ENCODE measurements at regions not wholly inside any gene's neighbourhood (a gene's known extent, or its start where the extent isn't known, plus 50 kb on each side); places are given as distances from the start of the nearest gene placed in this dataset.

DNA sequence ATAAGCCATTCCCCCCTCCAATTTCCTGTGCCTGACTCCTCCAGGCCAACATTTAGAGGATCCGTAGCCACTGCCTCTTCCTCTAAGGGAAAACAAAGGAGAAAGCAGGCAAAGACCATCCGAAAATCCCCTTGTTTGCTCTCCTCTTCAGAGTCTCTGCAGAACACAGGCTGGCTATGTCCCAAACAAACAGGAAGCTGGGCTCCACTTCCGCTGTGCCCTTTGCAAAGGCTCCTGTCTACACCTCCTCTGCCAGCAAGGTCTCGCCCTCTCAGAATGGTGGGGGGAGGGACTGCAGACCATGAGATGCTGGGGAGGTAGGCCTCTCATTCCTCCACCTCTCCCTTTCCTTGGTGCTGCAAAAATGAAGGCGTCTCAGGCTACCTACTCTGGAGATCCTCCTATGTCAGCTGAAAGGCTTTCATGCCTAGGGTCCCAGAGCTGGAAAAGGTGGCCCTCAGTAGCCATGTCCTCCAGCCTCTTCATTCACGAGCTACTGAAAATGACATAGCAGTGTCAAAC is 596.2 kb downstream of the BUD13 start:
- ChIA-PET CTCF (no interaction called here), POLR2A (ENCODE audit: low non-redundant PET) (no interaction called here)
- TF ChIP-seq CTCF (conservative IDR thresholded peaks at IDR 0.05; ENCODE audit: low read depth), result no peak
- H3K27ac ChIP-seq, result no peak overlapping the region
- DNase-seq (ENCODE audit: low spot score), result no peak

GRCh38 chr11:116175707-116176106 is 597.1 kb downstream of the BUD13 start:
- H3K27ac ChIP-seq, result no peak overlapping the region
- no peak for TF ChIP-seq CTCF (conservative IDR thresholded peaks at IDR 0.05; ENCODE audit: low read depth)
- ChIA-PET POLR2A (ENCODE audit: low non-redundant PET) (no interaction called here), CTCF (no interaction called here)
- no peak for DNase-seq (ENCODE audit: low spot score)

DNA sequence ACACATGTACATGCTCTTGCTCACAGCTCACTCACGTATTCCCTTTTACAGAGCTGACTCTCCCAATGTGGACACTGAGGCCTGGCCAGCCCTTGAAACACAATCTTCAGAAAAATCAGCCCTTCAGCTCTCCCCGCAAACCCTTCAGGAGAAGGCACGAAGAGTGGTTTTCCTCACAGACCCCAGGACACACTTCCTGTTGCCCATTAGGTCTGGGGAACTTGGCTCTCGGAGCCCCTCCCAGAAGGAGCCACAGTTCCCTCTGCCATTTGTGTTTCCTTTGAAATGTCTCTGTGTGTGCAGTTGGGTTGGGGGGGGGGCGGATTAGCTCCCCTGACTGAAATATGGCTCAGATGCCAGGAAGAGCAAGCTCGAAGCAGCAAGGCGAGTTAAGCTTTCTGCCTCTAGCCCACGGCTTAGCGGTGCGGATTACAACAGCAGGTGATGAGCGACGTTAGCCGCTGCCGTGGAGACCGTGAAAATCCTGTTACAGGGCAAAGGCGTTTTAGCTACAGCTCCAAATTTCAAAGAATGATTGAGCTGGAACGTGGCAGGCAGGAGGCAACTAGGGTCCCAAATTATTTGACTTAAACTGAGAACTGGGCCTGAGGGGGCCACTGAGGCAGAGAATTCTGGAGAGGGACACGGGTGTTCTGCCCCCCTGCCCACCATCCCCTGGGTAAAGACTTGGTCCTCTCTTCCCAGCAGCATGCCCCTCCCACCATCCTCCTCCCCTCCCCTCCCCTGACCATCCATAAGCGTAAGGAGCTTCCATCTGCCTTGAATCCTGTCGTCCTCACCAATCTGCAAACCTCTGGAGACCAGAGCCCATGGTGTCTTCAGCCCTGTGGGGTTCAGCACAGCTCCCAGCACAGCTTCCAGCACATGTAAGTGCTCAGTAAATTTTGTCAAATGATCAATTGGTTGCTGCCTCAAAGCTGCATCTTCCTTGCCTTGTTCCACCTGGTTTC is 598.6 kb downstream of the BUD13 start:
- ChIA-PET POLR2A (ENCODE audit: low non-redundant PET) (no interaction called here), CTCF (no interaction called here)
- TF ChIP-seq CTCF (conservative IDR thresholded peaks at IDR 0.05; ENCODE audit: low read depth), result no peak
- no peak overlapping the region for H3K27ac ChIP-seq
- no peak for DNase-seq (ENCODE audit: low spot score)

DNA sequence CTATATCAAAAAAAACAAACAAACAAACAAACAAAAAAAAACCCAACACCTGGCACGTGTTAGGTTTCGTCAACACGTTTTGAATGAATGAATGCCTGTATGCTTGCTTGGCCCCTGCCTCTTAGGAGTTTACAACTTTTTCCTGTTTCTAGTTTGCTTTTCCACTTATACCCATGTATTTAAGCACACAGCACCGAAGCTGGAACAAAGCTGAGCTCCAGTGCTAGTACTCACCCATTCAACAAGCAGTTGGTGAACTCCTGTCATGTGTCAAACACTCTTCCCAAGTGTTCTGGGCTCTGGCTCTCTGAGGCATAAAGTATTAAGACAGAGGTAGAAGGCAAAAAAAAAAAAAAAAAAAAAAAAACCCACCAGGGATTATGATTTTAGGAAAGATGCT is 599.3 kb downstream of the BUD13 start:
- DNase-seq (ENCODE audit: low spot score), result no peak
- ChIA-PET POLR2A (ENCODE audit: low non-redundant PET) (no interaction called here), CTCF (no interaction called here)
- no peak overlapping the region for H3K27ac ChIP-seq
- TF ChIP-seq CTCF (conservative IDR thresholded peaks at IDR 0.05; ENCODE audit: low read depth), result no peak

GRCh38 chr11:116172851-116173250 is 599.9 kb downstream of the BUD13 start:
- H3K27ac ChIP-seq, result no peak overlapping the region
- DNase-seq (ENCODE audit: low spot score), result no peak
- ChIA-PET CTCF (no interaction called here), POLR2A (ENCODE audit: low non-redundant PET) (no interaction called here)
- TF ChIP-seq CTCF (conservative IDR thresholded peaks at IDR 0.05; ENCODE audit: low read depth), result no peak

GRCh38 chr11:116172156-116172555 is 600.6 kb downstream of the BUD13 start:
- DNase-seq (ENCODE audit: low spot score), result no peak
- no peak for TF ChIP-seq CTCF (conservative IDR thresholded peaks at IDR 0.05; ENCODE audit: low read depth)
- CTCF ChIA-PET, result no interaction called here

More at GRCh38 chr11:116172156-116172555, 600.6 kb downstream of the BUD13 start:
- POLR2A ChIA-PET (ENCODE audit: low non-redundant PET), result no interaction called here
- no peak overlapping the region for H3K27ac ChIP-seq
